H1 (cell line): ENCODE measurements at regions not wholly inside any gene's neighbourhood (a gene's known extent, or its start where the extent isn't known, plus 50 kb on each side); places are given as distances from the start of the nearest gene placed in this dataset.

Source experiments
- CTCF ChIA-PET: fragments of 300-600 bp; sonication (Branson Sonifier 250); formaldehyde crosslinking; loops from one replicate; lab custom pipeline; 2021; ENCODE audit not compliant: partially characterized antibody; lab: Charles Lee
- POLR2A ChIA-PET: fragments of 300-600 bp; sonication (Branson Sonifier 250); formaldehyde crosslinking; loops from one replicate; lab custom pipeline; 2021; ENCODE audit warnings: inconsistent platforms; ENCODE audit not compliant: partially characterized antibody; lab: Charles Lee
- DNase-seq, 2 experiments: peaks; one replicate each; pipeline versions ENCODE4 v3.0.0 to v3.0.0-alpha.2; 2010 to 2022; ENCODE audit warnings: low spot score in 2 of 2, low read depth in 1 of 2, mixed read lengths in 1 of 2
- FAIRE-seq: peaks from 2 replicates; lab custom pipeline; 2011; peaks lifted over from hg19 to GRCh38; lab: Jason Lieb, UNC
- H2AFZ ChIP-seq: 2 replicates; pipeline ENCODE4 v1.8.1; 2012; ENCODE audit warnings: low read length, inconsistent platforms
- H2AK5ac ChIP-seq: 2 replicates; pipeline ENCODE4 v1.6.1; 2013; ENCODE audit warnings: low read depth, low read length
- H2BK120ac ChIP-seq: replicated peaks from 2 replicates; pipeline ENCODE3; 2013; ENCODE audit warnings: low read depth, low read length, inconsistent platforms
- H2BK12ac ChIP-seq: 2 replicates; pipeline ENCODE4 v1.6.1; 2013; ENCODE audit warnings: low read depth, low read length
- H2BK15ac ChIP-seq: 2 replicates; pipeline ENCODE4 v1.6.1; 2013; ENCODE audit warnings: low read length
- H2BK20ac ChIP-seq: 2 replicates; pipeline ENCODE4 v1.6.1; 2013; ENCODE audit warnings: low read length
- H2BK5ac ChIP-seq: 2 replicates; pipeline ENCODE4 v1.6.1; 2013; ENCODE audit warnings: low read depth, low read length
- H3K14ac ChIP-seq: 2 replicates; pipeline ENCODE4 v1.6.1; 2013; ENCODE audit warnings: inconsistent platforms; ENCODE audit not compliant: insufficient read length
- H3K18ac ChIP-seq: 2 replicates; pipeline ENCODE4 v1.6.1; 2013; ENCODE audit warnings: low read length; ENCODE audit errors: extremely low read depth
- H3K23ac ChIP-seq: 2 replicates; pipeline ENCODE4 v1.6.1; 2013; ENCODE audit warnings: inconsistent platforms; ENCODE audit not compliant: insufficient read length
- H3K23me2 ChIP-seq: 2 replicates; pipeline ENCODE4 v1.6.1; 2013; ENCODE audit warnings: low read depth, low read length
- H3K27ac ChIP-seq: 2 replicates; pipeline ENCODE4 v1.6.1; 2011; ENCODE audit warnings: low read depth, low read length, inconsistent platforms
- H3K27me3 ChIP-seq, 4 experiments: replicated peaks in 1 of 4; 1 replicate in 1 of 4; 2 replicates in 3 of 4; pipeline versions ENCODE4 v1.6.1 to v1.8.1; 2011 to 2013; ENCODE audit warnings: low read length in 3 of 4, mild to moderate bottlenecking in 3 of 4, inconsistent platforms in 2 of 4, mixed read lengths in 2 of 4, moderate library complexity in 1 of 4; ENCODE audit not compliant: control insufficient read depth in 3 of 4, insufficient read depth in 3 of 4; ENCODE audit errors: extremely low read depth in 1 of 4
- H3K36me3 ChIP-seq, 4 experiments: 2 replicates each; pipeline versions ENCODE4 v1.6.1 to v1.8.1; 2011 to 2013; ENCODE audit warnings: mild to moderate bottlenecking in 4 of 4, low read length in 3 of 4, moderate library complexity in 2 of 4, control low read depth in 1 of 4, inconsistent platforms in 1 of 4; ENCODE audit not compliant: insufficient read depth in 4 of 4, control insufficient read depth in 2 of 4
- H3K4ac ChIP-seq: replicated peaks from 2 replicates; pipeline ENCODE3; 2013; ENCODE audit warnings: low read length, low read depth, mixed read lengths, inconsistent platforms; ENCODE audit not compliant: insufficient read length
- H3K4me1 ChIP-seq, 4 experiments: replicated peaks in 1 of 4; 1 replicate in 1 of 4; 2 replicates in 3 of 4; pipeline versions ENCODE4 v1.6.1 to v1.8.1; 2011 to 2013; ENCODE audit warnings: low read length in 3 of 4, inconsistent platforms in 2 of 4, mixed read lengths in 1 of 4; ENCODE audit not compliant: insufficient read depth in 4 of 4, control insufficient read depth in 3 of 4
- H3K4me2 ChIP-seq, 2 experiments: 2 replicates each; pipeline versions ENCODE4 v1.6.1 to v1.8.1; 2011 to 2013; ENCODE audit warnings: low read depth in 2 of 2, low read length in 2 of 2, control low read depth in 1 of 2, inconsistent platforms in 1 of 2, mild to moderate bottlenecking in 1 of 2; ENCODE audit not compliant: insufficient read depth in 1 of 2
- H3K4me3 ChIP-seq, 4 experiments: fragments of 200-600, 300-600 bp in 1 of 4; sonication (generic), shearing (Covaris generic), sonication (Bioruptor Twin) in 1 of 4; 2 replicates each; pipeline versions ENCODE4 v1.5.1 to v1.8.1; 2011 to 2016; ENCODE audit warnings: low read length in 4 of 4, low read depth in 3 of 4, control low read depth in 2 of 4, inconsistent platforms in 2 of 4, mild to moderate bottlenecking in 2 of 4, mixed read lengths in 1 of 4, moderate library complexity in 1 of 4; ENCODE audit not compliant: insufficient read depth in 2 of 4; ENCODE audit errors: extremely low read depth in 1 of 4
- H3K56ac ChIP-seq: replicated peaks from 2 replicates; pipeline ENCODE3; 2013; ENCODE audit warnings: low read depth, mild to moderate bottlenecking, mixed read lengths, low read length, inconsistent platforms; ENCODE audit not compliant: insufficient read length
- H3K79me1 ChIP-seq: 2 replicates; pipeline ENCODE4 v1.6.1; 2013; ENCODE audit warnings: low read depth, low read length, control low read depth
- H3K79me2 ChIP-seq, 2 experiments: 2 replicates each; pipeline versions ENCODE4 v1.6.1 to v1.8.1; 2012 to 2013; ENCODE audit warnings: low read length in 2 of 2, mild to moderate bottlenecking in 2 of 2, inconsistent platforms in 1 of 2; ENCODE audit not compliant: insufficient read depth in 2 of 2, control insufficient read depth in 1 of 2
- H3K9ac ChIP-seq, 4 experiments: replicated peaks in 1 of 4; 1 replicate in 1 of 4; 2 replicates in 3 of 4; pipeline versions ENCODE4 v1.6.1 to v1.8.1; 2011 to 2013; ENCODE audit warnings: low read depth in 3 of 4, low read length in 3 of 4, control low read depth in 2 of 4, mild to moderate bottlenecking in 2 of 4, moderate library complexity in 2 of 4, inconsistent platforms in 1 of 4; ENCODE audit errors: extremely low read depth in 1 of 4
- H3K9me3 ChIP-seq, 2 experiments: 2 replicates each; pipeline versions ENCODE4 v1.6.1 to v1.8.1; 2012 to 2013; ENCODE audit warnings: mild to moderate bottlenecking in 2 of 2, moderate library complexity in 2 of 2, control low read depth in 1 of 2, inconsistent platforms in 1 of 2, low read depth in 1 of 2, low read length in 1 of 2, mixed read lengths in 1 of 2; ENCODE audit not compliant: insufficient read depth in 2 of 2
- H4K20me1 ChIP-seq, 2 experiments: replicated peaks in 1 of 2; 2 replicates each; pipeline versions ENCODE3 to v1.8.1; 2011 to 2013; ENCODE audit warnings: inconsistent platforms in 2 of 2, low read length in 2 of 2, mild to moderate bottlenecking in 1 of 2; ENCODE audit not compliant: insufficient read depth in 2 of 2, control insufficient read depth in 1 of 2
- H4K5ac ChIP-seq: 2 replicates; pipeline ENCODE4 v1.6.1; 2013; ENCODE audit warnings: low read length, low read depth, mixed read lengths, inconsistent platforms; ENCODE audit not compliant: insufficient read length
- H4K8ac ChIP-seq: 2 replicates; pipeline ENCODE4 v1.8.0; 2013; ENCODE audit warnings: mild to moderate bottlenecking, moderate library complexity, low read length, inconsistent platforms; ENCODE audit not compliant: insufficient read depth; ENCODE audit errors: extremely low read depth
- H4K91ac ChIP-seq: replicated peaks from 2 replicates; pipeline ENCODE3; 2013; ENCODE audit warnings: low read length, mixed read lengths, inconsistent platforms; ENCODE audit not compliant: insufficient read length
- ASH2L ChIP-seq: fragments of 200-600, 300-600 bp; sonication (generic); IDR thresholded peaks from one replicate; pipeline ENCODE4 v1.7.1; 2017; ENCODE audit warnings: low read length
- CEBPB ChIP-seq: IDR thresholded peaks from 2 replicates; pipeline ENCODE4 v1.6.1; 2012; ENCODE audit warnings: low read depth, low read length
- CHD2 ChIP-seq: IDR thresholded peaks from 2 replicates; pipeline ENCODE4 v1.6.1; 2012; ENCODE audit warnings: low read length, improper control_type of control experiment
- EGR1 ChIP-seq: IDR thresholded peaks from 2 replicates; pipeline ENCODE4 v1.6.1; 2011; ENCODE audit warnings: low read depth, low read length, borderline replicate concordance
- FOSL1 ChIP-seq: IDR thresholded peaks from 2 replicates; pipeline ENCODE4 v1.6.1; 2011; ENCODE audit warnings: mild to moderate bottlenecking, low read depth, low read length, moderate library complexity; ENCODE audit not compliant: insufficient read depth
- HDAC6 ChIP-seq: IDR thresholded peaks from one replicate; pipeline ENCODE4 v1.7.1; 2012; ENCODE audit warnings: low read depth, mild to moderate bottlenecking, inconsistent platforms, low read length, moderate library complexity
- JUN ChIP-seq: IDR thresholded peaks from 2 replicates; pipeline ENCODE4 v1.6.1; 2011; ENCODE audit warnings: low read depth, mild to moderate bottlenecking, improper control_type of control experiment, low read length
- KDM4A ChIP-seq: IDR thresholded peaks from one replicate; pipeline ENCODE4 v1.7.1; 2012; ENCODE audit warnings: low read depth, mild to moderate bottlenecking, moderate library complexity, low read length, inconsistent platforms; ENCODE audit not compliant: severe bottlenecking
- NANOG ChIP-seq: IDR thresholded peaks from 2 replicates; pipeline ENCODE4 v1.6.1; 2011; ENCODE audit warnings: low read length, low read depth, mild to moderate bottlenecking, inconsistent platforms; ENCODE audit not compliant: insufficient read depth, poor library complexity, severe bottlenecking
- POLR2AphosphoS5 ChIP-seq: IDR thresholded peaks from 2 replicates; pipeline ENCODE4 v1.6.1; 2011; ENCODE audit warnings: low read depth, low read length
- RBBP5 ChIP-seq: IDR thresholded peaks from 2 replicates; pipeline ENCODE4 v1.7.1; 2012; ENCODE audit warnings: low read depth, mild to moderate bottlenecking, inconsistent platforms, low read length, moderate library complexity, borderline replicate concordance
- SIX5 ChIP-seq: IDR thresholded peaks from 2 replicates; pipeline ENCODE4 v1.6.1; 2011; ENCODE audit warnings: mild to moderate bottlenecking, low read depth, low read length
- SP1 ChIP-seq: IDR thresholded peaks from 2 replicates; pipeline ENCODE4 v1.6.1; 2011; ENCODE audit warnings: low read depth, low read length
- SP2 ChIP-seq: IDR thresholded peaks from 2 replicates; pipeline ENCODE4 v1.6.1; 2012; ENCODE audit warnings: mild to moderate bottlenecking, low read length, inconsistent platforms
- SUZ12 ChIP-seq: fragments of 200-600 bp; sonication (generic); IDR thresholded peaks from 2 replicates; pipeline ENCODE4 v1.6.1; 2012; ENCODE audit warnings: mild to moderate bottlenecking, inconsistent platforms, low read length, moderate library complexity, mixed read lengths
- WGBS, 2 experiments: shearing (Covaris generic) in 1 of 2; methylation state at CpG; one replicate each; pipeline versions ENCODE4 v1.1.6 to v1.1.7; 2013 to 2015; ENCODE audit warnings: low lambda C conversion rate in 2 of 2, mixed read lengths in 2 of 2, inconsistent platforms in 1 of 2, low coverage in 1 of 2, missing lambda C conversion rate in 1 of 2; ENCODE audit not compliant: insufficient replicate concordance in 2 of 2, insufficient coverage in 1 of 2, insufficient read length in 1 of 2; ENCODE audit errors: extremely low coverage in 1 of 2, missing lambda C conversion rate in 1 of 2; 5-methylcytosine and 5-hydroxymethylcytosine counted together
- TF ChIP-seq, protein P1 (sequence below): IDR thresholded peaks from 2 replicates; pipeline ENCODE4 v1.6.1; 2011; ENCODE audit warnings: low read length, improper control_type of control experiment

- Histone ChIP-seq H3K9ac (no peak overlapping the region), H2AFZ (peak overlapping the region; percentile 23; the same call in 1 of the 2 replicates)
- CTCF ChIA-PET: interaction anchor here (1.1 kb wide), 1 partner anchor 44 kb away, joined by 3 read pairs; no protein-coding TSS in a partner anchor
- TF ChIP-seq SP2 (no peak), SP1 (no peak), CEBPB (no peak), JUN (no peak), KDM4A (no peak), NANOG (no peak), EGR1 (no peak), CHD2 (no peak), ASH2L (no peak), SIX5 (no peak), SUZ12 (no peak), FOSL1 (no peak), RBBP5 (no peak), HDAC6 (no peak), POLR2AphosphoS5 (no peak)
- TF ChIP-seq, protein P1, sequence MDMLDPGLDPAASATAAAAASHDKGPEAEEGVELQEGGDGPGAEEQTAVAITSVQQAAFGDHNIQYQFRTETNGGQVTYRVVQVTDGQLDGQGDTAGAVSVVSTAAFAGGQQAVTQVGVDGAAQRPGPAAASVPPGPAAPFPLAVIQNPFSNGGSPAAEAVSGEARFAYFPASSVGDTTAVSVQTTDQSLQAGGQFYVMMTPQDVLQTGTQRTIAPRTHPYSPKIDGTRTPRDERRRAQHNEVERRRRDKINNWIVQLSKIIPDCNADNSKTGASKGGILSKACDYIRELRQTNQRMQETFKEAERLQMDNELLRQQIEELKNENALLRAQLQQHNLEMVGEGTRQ: no peak
Measured at GRCh38 chr11:97007283-97007682, 617.5 kb downstream of the JRKL start.

More at GRCh38 chr11:97007283-97007682, 617.5 kb downstream of the JRKL start:
- no peak overlapping the region for H4K91ac ChIP-seq
- no peaks in the 10 kb centered on the region for H3K27me3 ChIP-seq
- no peak overlapping the region for H2BK120ac ChIP-seq
- no peak overlapping the region for H4K8ac ChIP-seq
- H4K5ac ChIP-seq: no peak overlapping the region
- no peaks in the 10 kb centered on the region for H3K23me2 ChIP-seq
- H2AK5ac ChIP-seq: no peak overlapping the region
- no peak overlapping the region for H3K4ac ChIP-seq
- H2BK5ac ChIP-seq: no peak overlapping the region
- H3K23ac ChIP-seq: no peak overlapping the region
- no peaks in the 10 kb centered on the region for H3K36me3 ChIP-seq
- H3K9me3 ChIP-seq: no peaks in the 10 kb centered on the region
- WGBS, 2 experiments: 94% methylated on average over 2 of the region's 2 CpGs; no CpG with 5 or more reads in 1 of the 2 experiments
- no peak overlapping the region for H3K14ac ChIP-seq
- H4K20me1 ChIP-seq: no peaks in the 10 kb centered on the region
- H3K27ac ChIP-seq: no peak overlapping the region
- no peak overlapping the region for H2BK20ac ChIP-seq
- H2BK15ac ChIP-seq: no peak overlapping the region
- no peak overlapping the region for H2BK12ac ChIP-seq
- no peaks in the 10 kb centered on the region for H3K79me1 ChIP-seq
- no peak overlapping the region for H3K18ac ChIP-seq
- no peak overlapping the region for H3K56ac ChIP-seq
- no peaks in the 10 kb centered on the region for H3K4me1 ChIP-seq
- no peak for DNase-seq
- no peak for FAIRE-seq
- H3K79me2 ChIP-seq: no peaks in the 10 kb centered on the region
- POLR2A ChIA-PET: no interaction called here
- no peak overlapping the region for H3K4me3 ChIP-seq
- H3K4me2 ChIP-seq: no peak overlapping the region
